WERI-Rb-1 (cell line): ENCODE measurements at regions not wholly inside any gene's neighbourhood (a gene's known extent, or its start where the extent isn't known, plus 50 kb on each side); places are given as distances from the start of the nearest gene placed in this dataset.

Source experiments
- DNase-seq: peaks from one replicate; pipeline ENCODE4 v3.0.0-alpha.2; 2020
- H3K27ac ChIP-seq: fragments of 250-450 bp; sonication (Bioruptor Pico); 2 replicates; pipeline ENCODE4 v1.5.1; 2020; ENCODE audit warnings: mild to moderate bottlenecking, moderate library complexity
- H3K27me3 ChIP-seq: fragments of 250-450 bp; sonication (Bioruptor Pico); 2 replicates; pipeline ENCODE4 v1.5.1; 2021; ENCODE audit warnings: mild to moderate bottlenecking, low read depth, moderate library complexity; ENCODE audit not compliant: insufficient read depth, severe bottlenecking
- H3K36me3 ChIP-seq: fragments of 250-450 bp; sonication (Bioruptor Pico); 2 replicates; pipeline ENCODE4 v1.5.1; 2020; ENCODE audit warnings: mild to moderate bottlenecking, moderate library complexity
- H3K4me3 ChIP-seq: 2 replicates; pipeline ENCODE4 v1.5.1; 2011; ENCODE audit warnings: low read depth, mild to moderate bottlenecking, control low read depth, low read length
- H3K9me3 ChIP-seq: fragments of 250-450 bp; sonication (Bioruptor Pico); 2 replicates; pipeline ENCODE4 v1.5.1; 2021; ENCODE audit warnings: mild to moderate bottlenecking, moderate library complexity; ENCODE audit not compliant: severe bottlenecking
- CTCF ChIP-seq: IDR thresholded peaks from 2 replicates; pipeline ENCODE4 v1.5.1; 2011; ENCODE audit warnings: low read depth, mild to moderate bottlenecking, control low read depth, inconsistent platforms, low read length

- no peak for TF ChIP-seq CTCF
- no peaks in the 10 kb centered on the region for H3K9me3 ChIP-seq
- H3K36me3 ChIP-seq: no peaks in the 10 kb centered on the region
- no peaks in the 10 kb centered on the region for H3K27me3 ChIP-seq
- no peak overlapping the region for H3K27ac ChIP-seq
- H3K4me3 ChIP-seq: no peak overlapping the region
- no peak for DNase-seq
These were observed 1272.0 kb downstream of the HACE1 start for GRCh38 chr6:103587722-103588121.

GRCh38 chr6:103578115-103578514, 1281.6 kb downstream of the HACE1 start:
- Histone ChIP-seq H3K27me3 (no peaks in the 10 kb centered on the region), H3K27ac (no peak overlapping the region), H3K4me3 (no peak overlapping the region), H3K36me3 (no peaks in the 10 kb centered on the region), H3K9me3 (no peaks in the 10 kb centered on the region)
- TF ChIP-seq CTCF: no peak
- DNase-seq: no peak

DNA sequence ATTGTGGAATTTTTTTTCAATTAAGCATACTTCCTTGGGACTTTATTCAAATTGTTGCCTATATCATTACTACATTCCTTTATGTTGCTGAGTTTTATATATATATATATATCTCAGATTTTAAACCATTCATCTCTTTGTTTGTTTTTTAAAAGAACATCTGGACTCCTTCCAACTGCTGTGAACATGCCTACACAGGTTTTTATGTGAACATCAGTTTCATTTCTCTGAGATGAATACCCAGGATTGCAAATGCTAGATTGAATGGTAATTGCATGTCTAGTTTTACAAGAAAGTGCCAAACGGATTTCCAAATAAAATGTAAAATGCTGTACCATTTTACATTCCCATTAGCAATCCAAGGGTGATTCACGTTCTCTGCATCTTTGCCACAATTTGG, 1289.3 kb downstream of the HACE1 start:
- Histone ChIP-seq H3K36me3 (no peaks in the 10 kb centered on the region), H3K27me3 (no peaks in the 10 kb centered on the region), H3K27ac (no peak overlapping the region), H3K9me3 (no peaks in the 10 kb centered on the region), H3K4me3 (no peak overlapping the region)
- no peak for DNase-seq
- TF ChIP-seq CTCF: no peak

GRCh38 chr6:103554911-103555310, 1304.8 kb downstream of the HACE1 start:
- Histone ChIP-seq H3K27ac (no peak overlapping the region), H3K4me3 (no peak overlapping the region), H3K27me3 (no peaks in the 10 kb centered on the region), H3K36me3 (no peaks in the 10 kb centered on the region), H3K9me3 (no peaks in the 10 kb centered on the region)
- DNase-seq: no peak
- no peak for TF ChIP-seq CTCF

DNA sequence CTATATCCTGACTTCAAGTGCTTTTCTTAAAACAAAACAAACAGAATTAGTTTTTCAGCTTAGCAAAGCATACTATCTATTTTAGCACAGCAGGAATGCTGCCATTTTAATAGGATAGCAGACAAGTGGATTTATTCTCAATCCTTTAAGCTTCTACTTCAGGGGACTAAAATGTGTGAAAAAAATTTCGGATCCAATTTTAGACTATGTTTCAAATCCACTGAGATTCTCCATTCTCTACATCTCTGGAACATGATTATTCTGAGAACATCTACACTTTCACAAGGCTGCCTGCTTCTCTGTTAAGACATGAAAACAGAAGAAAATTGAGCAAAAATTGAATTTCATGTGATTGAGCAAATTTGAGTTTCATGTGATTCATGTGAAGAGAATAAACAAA, 1321.3 kb downstream of the HACE1 start:
- no peak for DNase-seq
- H3K27me3 ChIP-seq: no peaks in the 10 kb centered on the region
- no peaks in the 10 kb centered on the region for H3K9me3 ChIP-seq
- no peak for TF ChIP-seq CTCF
- H3K4me3 ChIP-seq: no peak overlapping the region
- H3K27ac ChIP-seq: no peak overlapping the region
- H3K36me3 ChIP-seq: no peaks in the 10 kb centered on the region

GRCh38 chr6:103534814-103535213, 1324.9 kb downstream of the HACE1 start:
- no peaks in the 10 kb centered on the region for H3K27me3 ChIP-seq
- H3K27ac ChIP-seq: no peak overlapping the region
- no peak for DNase-seq
- TF ChIP-seq CTCF: no peak
- no peak overlapping the region for H3K4me3 ChIP-seq
- no peaks in the 10 kb centered on the region for H3K9me3 ChIP-seq
- no peaks in the 10 kb centered on the region for H3K36me3 ChIP-seq
